Erythroblast (primary cell): ENCODE measurements at regions not wholly inside any gene's neighbourhood (a gene's known extent, or its start where the extent isn't known, plus 50 kb on each side); places are given as distances from the start of the nearest gene placed in this dataset.

Experiments used
- GATA1 ChIP-seq: IDR thresholded peaks from 2 replicates; pipeline ENCODE4 v1.6.1; 2011; ENCODE audit warnings: low read depth, mild to moderate bottlenecking, control low read depth, low read length, moderate library complexity
- POLR2A ChIP-seq: IDR thresholded peaks from 2 replicates; pipeline ENCODE4 v1.6.1; 2011; ENCODE audit warnings: mild to moderate bottlenecking, low read length

DNA sequence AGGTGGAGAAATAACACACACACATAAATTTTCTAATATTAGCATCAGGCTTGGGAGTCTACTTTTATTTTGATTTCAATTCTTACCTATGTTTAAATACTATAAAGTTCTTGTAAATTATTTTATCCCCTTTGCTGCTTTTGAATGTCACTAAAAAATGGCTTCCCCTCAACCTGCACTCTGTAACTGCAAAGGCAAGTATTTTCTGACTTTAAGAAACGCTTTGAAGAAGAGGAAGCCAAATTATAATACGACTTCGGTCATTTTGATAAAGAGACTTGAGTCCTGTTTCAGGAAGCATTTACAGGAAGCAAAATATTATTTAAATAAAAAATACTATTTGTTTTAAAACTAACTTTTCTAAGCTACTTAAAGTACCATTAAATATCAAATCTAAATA is 627.7 kb upstream of the AGTR1 start:
- TF ChIP-seq POLR2A (no peak), GATA1 (no peak)
